C4-2B (cell line): ENCODE measurements at regions not wholly inside any gene's neighbourhood (a gene's known extent, or its start where the extent isn't known, plus 50 kb on each side); places are given as distances from the start of the nearest gene placed in this dataset.

Experiments
- CTCF ChIP-seq: fragments of 450-650 bp; conservative IDR thresholded peaks from 2 replicates; pipeline ENCODE4 v1.5.1; 2017; ENCODE audit warnings: mild to moderate bottlenecking
- ZFX ChIP-seq: fragments of 450-650 bp; IDR thresholded peaks from 2 replicates; pipeline ENCODE4 v1.6.1; 2017

- TF ChIP-seq CTCF (no peak), ZFX (no peak)
These were observed 62.8 kb upstream of the SPATA12 start for GRCh38 chr3:56997675-56998074.
